OCI-LY7 (cell line): ENCODE measurements at regions not wholly inside any gene's neighbourhood (a gene's known extent, or its start where the extent isn't known, plus 50 kb on each side); places are given as distances from the start of the nearest gene placed in this dataset.

Experiments
- BruUV-seq: library from RNA; stranded (reverse); fragments of 400-500 nt; replicated peaks from 2 replicates; lab custom pipeline; 2021; lab: Mats Ljungman, UMichigan
- CTCF ChIA-PET: fragments of 300-600 bp; sonication (Branson Sonifier 250); formaldehyde crosslinking; loops from one replicate; lab custom pipeline; 2022; ENCODE audit warnings: antibody characterized with exemption; ENCODE audit not compliant: unreplicated experiment; lab: Charles Lee
- POLR2A ChIA-PET: fragments of 300-600 bp; sonication (Branson Sonifier 250); formaldehyde crosslinking; loops from one replicate; lab custom pipeline; 2022; ENCODE audit warnings: antibody characterized with exemption; lab: Charles Lee
- DNase-seq: peaks from one replicate; pipeline ENCODE4 v3.0.0-alpha.2; 2015; ENCODE audit warnings: low spot score
- H2AFZ ChIP-seq: fragments of 200-600 bp; sonication (generic), shearing (Covaris generic); 2 replicates; pipeline ENCODE4 v1.6.1; 2014; ENCODE audit warnings: mild to moderate bottlenecking, antibody characterized with exemption, low read length, moderate library complexity
- H3K27ac ChIP-seq: fragments of 200-600 bp; sonication (generic); 2 replicates; pipeline ENCODE4 v1.5.1; 2014; ENCODE audit warnings: mixed run types, low read depth, mild to moderate bottlenecking, moderate library complexity, low read length, inconsistent platforms; ENCODE audit not compliant: poor library complexity, severe bottlenecking
- H3K36me3 ChIP-seq: fragments of 200-600 bp; sonication (generic); 2 replicates; pipeline ENCODE4 v1.6.1; 2014; ENCODE audit warnings: mild to moderate bottlenecking, antibody characterized with exemption, low read length, moderate library complexity, mixed read lengths; ENCODE audit not compliant: insufficient read depth
- H3K4me1 ChIP-seq: fragments of 200-600 bp; sonication (generic); 2 replicates; pipeline ENCODE4 v1.5.1; 2014; ENCODE audit warnings: mild to moderate bottlenecking, low read length; ENCODE audit not compliant: insufficient read depth, poor library complexity, severe bottlenecking
- H3K4me2 ChIP-seq: fragments of 200-600 bp; sonication (generic); 2 replicates; pipeline ENCODE4 v1.6.1; 2014; ENCODE audit warnings: mild to moderate bottlenecking, low read length
- H3K4me3 ChIP-seq: fragments of 200-600 bp; sonication (generic); 2 replicates; pipeline ENCODE4 v1.5.1; 2014; ENCODE audit warnings: mild to moderate bottlenecking, low read depth, low read length; ENCODE audit not compliant: poor library complexity, severe bottlenecking
- H3K79me2 ChIP-seq: fragments of 200-600 bp; sonication (generic); 2 replicates; pipeline ENCODE4 v1.6.1; 2016; ENCODE audit warnings: low read depth, mild to moderate bottlenecking, low read length, moderate library complexity, mixed read lengths; ENCODE audit not compliant: insufficient read depth
- H3K9me2 ChIP-seq: fragments of 200-600 bp; sonication (generic); 2 replicates; pipeline ENCODE4 v1.6.1; 2016; ENCODE audit warnings: mild to moderate bottlenecking, low read length, mixed read lengths; ENCODE audit not compliant: insufficient read depth
- H3K9me3 ChIP-seq: fragments of 200-600 bp; sonication (generic); 2 replicates; pipeline ENCODE4 v1.6.1; 2014; ENCODE audit warnings: mild to moderate bottlenecking, mixed run types, low read length, mixed read lengths
- H4K20me1 ChIP-seq: fragments of 200-600 bp; sonication (generic); 2 replicates; pipeline ENCODE4 v1.6.1; 2014; ENCODE audit warnings: mild to moderate bottlenecking, antibody characterized with exemption, low read length, moderate library complexity, mixed read lengths; ENCODE audit not compliant: insufficient read depth
- CTCF ChIP-seq: fragments of 200-600 bp; sonication (generic); conservative IDR thresholded peaks from 2 replicates; pipeline ENCODE4 v1.5.1; 2014; ENCODE audit warnings: mild to moderate bottlenecking, antibody characterized with exemption, low read length, moderate library complexity, mixed read lengths
- EZH2phosphoT487 ChIP-seq: fragments of 200-600 bp; sonication (generic); IDR thresholded peaks from 2 replicates; pipeline ENCODE4 v1.6.1; 2018; ENCODE audit warnings: low read depth, borderline replicate concordance, mild to moderate bottlenecking, mixed run types, antibody characterized with exemption, low read length, moderate library complexity, mixed read lengths
- intact Hi-C: fragments of 100-400 bp; cut with micrococcal nuclease; formaldehyde crosslinking; loops from one replicate; pipeline ENCODE4 v1.10.0; 2022; ENCODE audit not compliant: unreplicated experiment

GRCh38 chr18:1676387-1676786 lies 771.7 kb downstream of the ADCYAP1 start:
- intact Hi-C loops = no loop called here
- POLR2A ChIA-PET = interaction anchor here (0.5 kb wide), 1 partner anchor 18 kb away, joined by 3 read pairs; no protein-coding TSS in a partner anchor
- no TSS peak for BruUV-seq

GRCh38 chr18:1680108-1680507 lies 775.4 kb downstream of the ADCYAP1 start:
- ChIA-PET POLR2A (no interaction called here), CTCF (no interaction called here)
- H3K9me2 ChIP-seq = no peaks in the 10 kb centered on the region
- no peak overlapping the region for H2AFZ ChIP-seq
- TF ChIP-seq CTCF (no peak), EZH2phosphoT487 (no peak)
- no TSS peak for BruUV-seq
- H3K4me2 ChIP-seq = no peak overlapping the region
- intact Hi-C loops = no loop called here
- no peaks in the 10 kb centered on the region for H4K20me1 ChIP-seq
- H3K27ac ChIP-seq = no peak overlapping the region
- no peaks in the 10 kb centered on the region for H3K36me3 ChIP-seq
- no peaks in the 10 kb centered on the region for H3K9me3 ChIP-seq
- DNase-seq = no peak
- no peaks in the 10 kb centered on the region for H3K79me2 ChIP-seq
- H3K4me1 ChIP-seq = no peaks in the 10 kb centered on the region
- no peak overlapping the region for H3K4me3 ChIP-seq

More at GRCh38 chr18:1676387-1676786, 771.7 kb downstream of the ADCYAP1 start:
- Histone ChIP-seq H3K79me2 (no peaks in the 10 kb centered on the region), H3K27ac (no peak overlapping the region), H3K4me1 (no peaks in the 10 kb centered on the region), H3K4me3 (no peak overlapping the region), H3K4me2 (no peak overlapping the region), H3K9me3 (no peaks in the 10 kb centered on the region), H3K9me2 (no peaks in the 10 kb centered on the region), H4K20me1 (no peaks in the 10 kb centered on the region), H3K36me3 (no peaks in the 10 kb centered on the region), H2AFZ (no peak overlapping the region)
- DNase-seq = no peak
- no peak for TF ChIP-seq EZH2phosphoT487
- no peak for TF ChIP-seq CTCF
- CTCF ChIA-PET = no interaction called here

DNA sequence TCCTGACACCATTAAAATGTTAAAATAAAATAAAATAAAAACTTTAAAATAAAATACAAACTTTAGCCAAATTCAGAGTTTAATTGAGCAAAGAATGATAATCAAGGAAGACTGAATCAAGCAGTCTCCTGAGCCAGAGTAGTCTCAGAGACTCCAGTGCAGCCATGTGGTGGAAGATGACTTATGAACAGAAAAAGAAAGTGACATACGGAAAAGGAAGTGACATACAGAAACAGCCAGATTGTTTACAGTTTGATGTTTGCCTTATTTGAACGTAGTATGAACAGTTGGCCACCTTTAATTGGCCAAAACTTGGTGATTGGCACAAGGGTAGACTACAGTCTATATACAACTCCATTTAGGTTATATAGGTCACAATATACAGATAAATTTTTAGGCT lies 787.2 kb downstream of the ADCYAP1 start:
- Histone ChIP-seq H3K9me3 (no peaks in the 10 kb centered on the region), H4K20me1 (no peaks in the 10 kb centered on the region), H3K36me3 (no peaks in the 10 kb centered on the region), H3K79me2 (no peaks in the 10 kb centered on the region), H3K9me2 (no peaks in the 10 kb centered on the region), H3K27ac (no peak overlapping the region), H3K4me1 (no peaks in the 10 kb centered on the region), H2AFZ (no peak overlapping the region), H3K4me3 (no peak overlapping the region), H3K4me2 (no peak overlapping the region)
- ChIA-PET POLR2A (no interaction called here), CTCF (no interaction called here)
- no peak for DNase-seq
- TF ChIP-seq CTCF (no peak), EZH2phosphoT487 (no peak)
- BruUV-seq = no TSS peak
- intact Hi-C loops = no loop called here
